ENCODE measurements at regions not wholly inside any gene's neighbourhood (a gene's known extent, or its start where the extent isn't known, plus 50 kb on each side); places are given as distances from the start of the nearest gene placed in this dataset.

GRCh38 chr5:165829504-165829903 is 2324.1 kb downstream of the MAT2B start:
- H3K4me3 ChIP-seq (ENCODE audit: low read depth, low read length) = no peak overlapping the region
- TF ChIP-seq CTCF (IDR thresholded peaks at IDR 0.05; ENCODE audit: borderline replicate concordance, insufficient read depth, low read depth, low read length) = no peak

- no peak overlapping the region for H3K4me3 ChIP-seq (ENCODE audit: low read depth, low read length)
- no peak for TF ChIP-seq CTCF (IDR thresholded peaks at IDR 0.05; ENCODE audit: borderline replicate concordance, insufficient read depth, low read depth, low read length)
Measured at GRCh38 chr5:165834891-165835290, 2329.5 kb downstream of the MAT2B start.

GRCh38 chr5:165836046-165836445 is 2330.6 kb downstream of the MAT2B start:
- no peak for TF ChIP-seq CTCF (IDR thresholded peaks at IDR 0.05; ENCODE audit: borderline replicate concordance, insufficient read depth, low read depth, low read length)
- no peak overlapping the region for H3K4me3 ChIP-seq (ENCODE audit: low read depth, low read length)

GRCh38 chr5:165837286-165837685 is 2331.9 kb downstream of the MAT2B start:
- no peak for TF ChIP-seq CTCF (IDR thresholded peaks at IDR 0.05; ENCODE audit: borderline replicate concordance, insufficient read depth, low read depth, low read length)
- H3K4me3 ChIP-seq (ENCODE audit: low read depth, low read length) = no peak overlapping the region

- no peak overlapping the region for H3K4me3 ChIP-seq (ENCODE audit: low read depth, low read length)
- TF ChIP-seq CTCF (IDR thresholded peaks at IDR 0.05; ENCODE audit: borderline replicate concordance, insufficient read depth, low read depth, low read length) = no peak
Measured at GRCh38 chr5:165844571-165844970, 2339.2 kb downstream of the MAT2B start.

GRCh38 chr5:165858118-165858517 is 2352.7 kb downstream of the MAT2B start:
- no peak for TF ChIP-seq CTCF (IDR thresholded peaks at IDR 0.05; ENCODE audit: borderline replicate concordance, insufficient read depth, low read depth, low read length)
- no peak overlapping the region for H3K4me3 ChIP-seq (ENCODE audit: low read depth, low read length)

- TF ChIP-seq CTCF (IDR thresholded peaks at IDR 0.05; ENCODE audit: borderline replicate concordance, insufficient read depth, low read depth, low read length) = no peak
- H3K4me3 ChIP-seq (ENCODE audit: low read depth, low read length) = no peak overlapping the region
Measured at GRCh38 chr5:165859251-165859650, 2353.8 kb downstream of the MAT2B start.

Data from GM12875 (cell line).